Stimulated activated naive CD4-positive, alpha-beta T cell (primary cell): ENCODE measurements at regions not wholly inside any gene's neighbourhood (a gene's known extent, or its start where the extent isn't known, plus 50 kb on each side); places are given as distances from the start of the nearest gene placed in this dataset.

Source experiments
- DNase-seq, 6 experiments: peaks; one replicate each; lab custom pipeline; 2025; lab: John Stamatoyannopoulos, UW

DNA sequence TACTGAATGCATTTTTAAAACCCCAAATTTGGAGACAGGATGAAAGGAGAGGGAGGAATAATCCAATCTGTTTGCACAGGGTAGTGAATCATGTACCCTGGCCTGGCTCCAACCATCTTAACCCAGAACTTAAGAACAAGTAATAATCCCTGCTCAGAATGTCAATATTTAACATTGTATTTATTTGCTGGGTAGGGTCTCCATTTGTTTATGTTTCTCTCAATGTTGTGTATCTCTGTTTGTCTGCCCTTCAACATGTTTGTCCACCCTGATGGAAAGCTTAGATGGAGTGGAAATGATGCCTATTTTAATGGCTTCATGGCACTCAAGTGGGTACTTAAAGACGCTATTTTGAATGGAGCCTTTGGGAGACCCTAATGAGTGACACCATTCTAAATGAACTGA is 54.4 kb upstream of the CDC42BPA start:
- no peak for DNase-seq

DNA sequence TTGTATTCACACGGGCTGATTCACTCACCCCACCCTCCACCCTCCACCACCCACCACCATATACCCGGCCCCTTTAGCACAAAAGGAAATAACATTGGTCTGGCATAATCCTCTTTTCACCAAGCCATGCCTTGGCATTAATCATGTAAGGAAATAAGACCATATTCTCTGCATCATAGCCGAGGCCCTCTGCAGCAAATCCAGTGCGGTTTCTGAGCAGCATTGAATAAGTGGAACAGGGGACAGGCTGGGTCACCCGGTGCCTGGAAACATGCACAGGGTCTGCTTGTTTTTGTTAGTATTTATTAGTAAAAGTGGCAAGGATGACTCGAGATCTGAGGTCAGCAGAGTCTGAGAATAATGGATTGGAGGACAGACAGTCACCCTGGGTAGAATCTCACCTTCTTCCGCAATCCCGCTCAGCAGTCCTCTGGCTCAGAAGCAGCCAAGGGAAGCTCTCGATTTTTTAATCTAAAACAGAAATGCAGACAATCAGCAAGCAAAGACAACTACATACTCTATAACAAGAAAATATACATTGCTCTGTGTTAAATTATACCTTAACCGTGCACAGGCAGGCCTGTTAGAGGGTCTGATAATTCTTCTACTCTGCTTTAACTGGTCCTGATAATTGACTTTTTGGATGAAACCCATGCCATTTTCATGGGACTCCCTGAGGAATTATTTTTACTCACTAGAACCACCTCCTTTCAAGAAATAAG is 52.4 kb upstream of the CDC42BPA start:
- DNase-seq: no peak

DNA sequence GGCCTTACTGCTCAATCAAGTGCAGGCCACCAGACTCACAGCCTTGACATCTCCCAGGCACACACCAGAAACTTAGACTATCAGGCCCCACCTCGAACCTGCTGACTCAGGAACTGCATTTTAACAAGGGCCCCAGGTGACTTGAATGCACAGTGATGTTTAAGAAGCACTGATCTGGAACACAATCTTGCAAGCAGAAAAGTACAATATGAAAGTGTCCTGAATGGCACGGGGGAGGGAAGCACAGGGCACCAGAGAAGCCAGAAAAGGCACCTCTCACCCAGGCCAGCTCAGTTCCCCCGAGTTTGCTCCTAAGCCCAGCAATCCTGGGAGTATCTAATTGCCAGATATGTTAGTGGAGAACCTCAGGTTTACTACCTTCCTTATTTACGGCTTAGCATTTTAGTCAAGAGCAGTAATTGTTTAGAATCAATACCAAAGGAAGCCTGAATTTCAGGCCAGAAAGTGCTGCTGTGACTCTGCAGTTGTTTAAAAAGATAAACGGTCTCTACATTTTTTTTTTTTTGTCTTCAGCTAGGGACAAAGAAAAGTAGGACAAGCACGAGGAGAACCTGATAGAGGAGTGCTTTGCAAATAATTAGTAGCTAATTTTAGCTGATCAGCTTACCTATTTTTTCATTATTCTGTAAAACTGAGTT is 50.9 kb upstream of the CDC42BPA start:
- no peak for DNase-seq
